ENCODE measurements at regions not wholly inside any gene's neighbourhood (a gene's known extent, or its start where the extent isn't known, plus 50 kb on each side); places are given as distances from the start of the nearest gene placed in this dataset.

GRCh38 chr6:133004304-133004884 is 190.0 kb downstream of the RPS12 start:
- H3K27me3 ChIP-seq: no peaks in the 10 kb centered on the region
- TF ChIP-seq CTCF (IDR thresholded peaks at IDR 0.05): no peak
- no peaks in the 10 kb centered on the region for H3K36me3 ChIP-seq
- H3K4me1 ChIP-seq: no peaks in the 10 kb centered on the region
- no peak overlapping the region for H3K27ac ChIP-seq
- H3K4me3 ChIP-seq: no peak overlapping the region
- DNase-seq (ENCODE audit: low spot score): no peak
- H3K9me3 ChIP-seq: peaks cover 0 to 6% of the 10 kb centered on the region in 2 donors

GRCh38 chr6:133012774-133013173 is 198.4 kb downstream of the RPS12 start:
- H3K36me3 ChIP-seq: no peaks in the 10 kb centered on the region
- H3K27ac ChIP-seq: no peak overlapping the region
- H3K4me3 ChIP-seq: no peak overlapping the region
- no peak for TF ChIP-seq CTCF (IDR thresholded peaks at IDR 0.05)
- H3K4me1 ChIP-seq: no peaks in the 10 kb centered on the region
- H3K9me3 ChIP-seq: peaks cover 0 to 4% of the 10 kb centered on the region in 2 donors
- no peak for DNase-seq (ENCODE audit: low spot score)
- H3K27me3 ChIP-seq: no peaks in the 10 kb centered on the region

- no peak for TF ChIP-seq CTCF (IDR thresholded peaks at IDR 0.05)
- H3K4me3 ChIP-seq: no peak overlapping the region
- H3K27me3 ChIP-seq: no peaks in the 10 kb centered on the region
- no peaks in the 10 kb centered on the region for H3K36me3 ChIP-seq
- peaks cover 0 to 14% of the 10 kb centered on the region in 2 donors for H3K9me3 ChIP-seq
- no peak overlapping the region for H3K27ac ChIP-seq
- DNase-seq (ENCODE audit: low spot score): no peak
- H3K4me1 ChIP-seq: no peaks in the 10 kb centered on the region
These were observed 202.3 kb downstream of the RPS12 start for GRCh38 chr6:133016631-133017030.

GRCh38 chr6:133017581-133017980 is 203.2 kb downstream of the RPS12 start:
- Histone ChIP-seq H3K4me1 (no peaks in the 10 kb centered on the region), H3K36me3 (no peaks in the 10 kb centered on the region), H3K27me3 (no peaks in the 10 kb centered on the region), H3K27ac (no peak overlapping the region), H3K9me3 (peaks cover 0 to 10% of the 10 kb centered on the region in 2 donors), H3K4me3 (no peak overlapping the region)
- TF ChIP-seq CTCF (IDR thresholded peaks at IDR 0.05): no peak
- DNase-seq (ENCODE audit: low spot score): no peak

- Histone ChIP-seq H3K36me3 (no peaks in the 10 kb centered on the region), H3K27me3 (no peaks in the 10 kb centered on the region), H3K4me3 (no peak overlapping the region), H3K27ac (no peak overlapping the region), H3K4me1 (no peaks in the 10 kb centered on the region), H3K9me3 (peaks cover 0 to 10% of the 10 kb centered on the region in 2 donors)
- DNase-seq (ENCODE audit: low spot score): no peak
- TF ChIP-seq CTCF (IDR thresholded peaks at IDR 0.05): no peak
These were observed 212.3 kb downstream of the RPS12 start for GRCh38 chr6:133026705-133027104.

GRCh38 chr6:133033263-133033662 is 207.9 kb upstream of the EYA4 start:
- H3K27ac ChIP-seq: no peak overlapping the region
- no peak for DNase-seq (ENCODE audit: low spot score)
- no peak for TF ChIP-seq CTCF (IDR thresholded peaks at IDR 0.05)
- H3K4me3 ChIP-seq: no peak overlapping the region
- no peaks in the 10 kb centered on the region for H3K36me3 ChIP-seq
- no peaks in the 10 kb centered on the region for H3K27me3 ChIP-seq
- H3K9me3 ChIP-seq: no peaks in the 10 kb centered on the region
- H3K4me1 ChIP-seq: no peaks in the 10 kb centered on the region
